ENCODE measurements at regions not wholly inside any gene's neighbourhood (a gene's known extent, or its start where the extent isn't known, plus 50 kb on each side); places are given as distances from the start of the nearest gene placed in this dataset.

- no peak for TF ChIP-seq ZNF404 (tag by site-specific recombination; IDR thresholded peaks at IDR 0.05)
- TF ChIP-seq TRIM28 (IDR thresholded peaks at IDR 0.05; ENCODE audit: borderline replicate concordance, low read length): no peak
- TF ChIP-seq ZNF513 (tag by site-specific recombination; IDR thresholded peaks at IDR 0.05): no peak
Measured at GRCh38 chr1:98428864-98429263, 232.7 kb upstream of the SNX7 start (continued).

GRCh38 chr1:98427664-98428063 is 233.9 kb upstream of the SNX7 start:
- no peaks in the 10 kb centered on the region for H3K9me3 ChIP-seq (ENCODE audit: control insufficient read depth, insufficient read depth, low read depth, low read length)
- CTCF ChIA-PET: no interaction called here

DNA sequence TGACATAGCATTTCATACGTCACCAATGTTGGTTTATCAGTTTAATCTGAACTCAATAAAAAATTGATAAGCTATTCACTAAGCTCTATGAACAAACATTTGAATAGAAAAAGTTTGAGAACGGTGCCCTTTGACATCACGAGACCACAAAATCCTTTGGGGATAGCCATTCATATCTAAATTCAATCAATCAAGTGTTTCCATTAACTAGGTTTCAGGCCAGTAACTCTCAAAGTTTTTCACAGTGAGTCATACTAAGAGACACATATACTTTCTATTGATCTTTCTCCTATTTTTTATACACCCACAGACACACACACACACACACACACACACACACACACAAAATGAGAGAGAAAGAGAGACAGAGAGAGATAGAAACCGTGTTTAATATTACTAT is 235.4 kb upstream of the SNX7 start:
- no peak overlapping the region for H3K27ac ChIP-seq (ENCODE audit: extremely low read depth, low read depth, low read length)
- H3K36me3 ChIP-seq (ENCODE audit: control insufficient read depth in 2 of 2, insufficient read depth in 1 of 2, low read length in 2 of 2): no peaks in the 10 kb centered on the region
- no peak overlapping the region for H3K4me3 ChIP-seq (ENCODE audit: low read depth, low read length)
- POLR2A ChIA-PET: interaction anchor here (0.5 kb wide), 1 partner anchor 16 kb away, joined by 4 read pairs; no protein-coding TSS in a partner anchor
- no peak for TF ChIP-seq ZNF423 (tag by site-specific recombination; IDR thresholded peaks at IDR 0.05)
- no peak for TF ChIP-seq ZNF174 (tag by site-specific recombination; IDR thresholded peaks at IDR 0.05)
- no peak for TF ChIP-seq ZNF223 (tag by site-specific recombination; IDR thresholded peaks at IDR 0.05)
- TF ChIP-seq TCF7L2 (IDR thresholded peaks at IDR 0.05; ENCODE audit: borderline replicate concordance, low read depth, low read length): no peak
- TF ChIP-seq ZNF658 (tag by site-specific recombination; IDR thresholded peaks at IDR 0.05): no peak
- TF ChIP-seq, protein P1, sequence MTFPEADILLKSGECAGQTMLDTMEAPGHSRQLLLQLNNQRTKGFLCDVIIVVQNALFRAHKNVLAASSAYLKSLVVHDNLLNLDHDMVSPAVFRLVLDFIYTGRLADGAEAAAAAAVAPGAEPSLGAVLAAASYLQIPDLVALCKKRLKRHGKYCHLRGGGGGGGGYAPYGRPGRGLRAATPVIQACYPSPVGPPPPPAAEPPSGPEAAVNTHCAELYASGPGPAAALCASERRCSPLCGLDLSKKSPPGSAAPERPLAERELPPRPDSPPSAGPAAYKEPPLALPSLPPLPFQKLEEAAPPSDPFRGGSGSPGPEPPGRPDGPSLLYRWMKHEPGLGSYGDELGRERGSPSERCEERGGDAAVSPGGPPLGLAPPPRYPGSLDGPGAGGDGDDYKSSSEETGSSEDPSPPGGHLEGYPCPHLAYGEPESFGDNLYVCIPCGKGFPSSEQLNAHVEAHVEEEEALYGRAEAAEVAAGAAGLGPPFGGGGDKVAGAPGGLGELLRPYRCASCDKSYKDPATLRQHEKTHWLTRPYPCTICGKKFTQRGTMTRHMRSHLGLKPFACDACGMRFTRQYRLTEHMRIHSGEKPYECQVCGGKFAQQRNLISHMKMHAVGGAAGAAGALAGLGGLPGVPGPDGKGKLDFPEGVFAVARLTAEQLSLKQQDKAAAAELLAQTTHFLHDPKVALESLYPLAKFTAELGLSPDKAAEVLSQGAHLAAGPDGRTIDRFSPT (tag by site-specific recombination; IDR thresholded peaks at IDR 0.05): no peak
- no peak for TF ChIP-seq GLI4 (tag by site-specific recombination; IDR thresholded peaks at IDR 0.05)
- TF ChIP-seq SP7 (tag by site-specific recombination; IDR thresholded peaks at IDR 0.05): no peak
- no peak for TF ChIP-seq ZNF2 (tag by site-specific recombination; IDR thresholded peaks at IDR 0.05)
- no peak for TF ChIP-seq ZNF19 (tag by site-specific recombination; IDR thresholded peaks at IDR 0.05; ENCODE audit: low read depth)
- TF ChIP-seq ZNF544 (tag by site-specific recombination; IDR thresholded peaks at IDR 0.05): no peak
- TF ChIP-seq ZNF324 (tag by site-specific recombination; IDR thresholded peaks at IDR 0.05): no peak
- TF ChIP-seq ZNF366 (tag by site-specific recombination; conservative IDR thresholded peaks at IDR 0.05): no peak
- no peak for TF ChIP-seq ZNF707 (tag by site-specific recombination; IDR thresholded peaks at IDR 0.05)
- no peak for TF ChIP-seq OSR2 (tag by site-specific recombination; IDR thresholded peaks at IDR 0.05)
- H3K4me1 ChIP-seq (ENCODE audit: control insufficient read depth, insufficient read depth, low read length): peaks cover 8% of the 10 kb centered on the region
- no peaks in the 10 kb centered on the region for H3K9me3 ChIP-seq (ENCODE audit: control insufficient read depth, insufficient read depth, low read depth, low read length)
- CTCF ChIA-PET: no interaction called here

More at GRCh38 chr1:98427664-98428063, 233.9 kb upstream of the SNX7 start:
- POLR2A ChIA-PET: no interaction called here
- H3K36me3 ChIP-seq (ENCODE audit: control insufficient read depth in 2 of 2, insufficient read depth in 1 of 2, low read length in 2 of 2): no peaks in the 10 kb centered on the region
- no peak for TF ChIP-seq ZNF398 (tag by site-specific recombination; IDR thresholded peaks at IDR 0.05)
- TF ChIP-seq ZNF510 (tag by site-specific recombination; IDR thresholded peaks at IDR 0.05; ENCODE audit: insufficient replicate concordance): no peak
- no peak for TF ChIP-seq KLF7 (tag by site-specific recombination; IDR thresholded peaks at IDR 0.05; ENCODE audit: borderline replicate concordance)
- H3K4me3 ChIP-seq (ENCODE audit: low read depth, low read length): no peak overlapping the region
- H3K4me1 ChIP-seq (ENCODE audit: control insufficient read depth, insufficient read depth, low read length): peaks cover 8% of the 10 kb centered on the region
- no peak overlapping the region for H3K27ac ChIP-seq (ENCODE audit: extremely low read depth, low read depth, low read length)
